ENCODE measurements at regions not wholly inside any gene's neighbourhood (a gene's known extent, or its start where the extent isn't known, plus 50 kb on each side); places are given as distances from the start of the nearest gene placed in this dataset.

- POLR2A ChIA-PET: no interaction called here
- CTCF ChIA-PET: no interaction called here
- H3K27ac ChIP-seq (ENCODE audit: low read depth in 2 of 2, low read length in 1 of 2): no peak overlapping the region
- H3K27me3 ChIP-seq (ENCODE audit: insufficient read depth): no peaks in the 10 kb centered on the region
- H3K79me2 ChIP-seq (ENCODE audit: insufficient read depth): no peaks in the 10 kb centered on the region
- no peaks in the 10 kb centered on the region for H3K9me2 ChIP-seq
- DNase-seq: no peak
- H3K36me3 ChIP-seq (replicated peaks in 1 of 2; ENCODE audit: control insufficient read depth in 1 of 2, insufficient read depth in 2 of 2, low read length in 1 of 2): no peaks in the 10 kb centered on the region
- no peaks in the 10 kb centered on the region for H4K20me1 ChIP-seq (ENCODE audit: insufficient read depth)
- H2AFZ ChIP-seq (ENCODE audit: low read depth): no peak overlapping the region
- no peaks in the 10 kb centered on the region for H3F3A ChIP-seq (replicated peaks; ENCODE audit: insufficient read depth)
- no peaks in the 10 kb centered on the region for H3K9me3 ChIP-seq
- no peak overlapping the region for H3K4me2 ChIP-seq
- WGBS (ENCODE audit: low lambda C conversion rate): no CpG with 5 or more reads among the region's 19 CpGs
- no peak overlapping the region for H3K4me3 ChIP-seq (ENCODE audit: low read depth in 2 of 2, low read length in 1 of 2)
- no peak overlapping the region for H3K9ac ChIP-seq
- no peak for TF ChIP-seq EP300 (IDR thresholded peaks at IDR 0.05; ENCODE audit: borderline replicate concordance in 1 of 2, low read depth in 1 of 2, low read length in 1 of 2)
- no peak for TF ChIP-seq EZH2phosphoT487 (IDR thresholded peaks at IDR 0.05; ENCODE audit: borderline replicate concordance, low read depth)
- no peak for TF ChIP-seq TCF12 (IDR thresholded peaks at IDR 0.05)
- TF ChIP-seq JUND (IDR thresholded peaks at IDR 0.05): no peak
- no peak for TF ChIP-seq YY1 (IDR thresholded peaks at IDR 0.05; ENCODE audit: low read depth)
- no peak for TF ChIP-seq SMC3 (IDR thresholded peaks at IDR 0.05; ENCODE audit: low read depth, low read length)
- TF ChIP-seq REST (IDR thresholded peaks at IDR 0.05; ENCODE audit: low read depth, low read length): no peak
- no peak for TF ChIP-seq NFIC (IDR thresholded peaks at IDR 0.05; ENCODE audit: borderline replicate concordance)
- TF ChIP-seq NRF1 (IDR thresholded peaks at IDR 0.05; ENCODE audit: low read depth, low read length): no peak
- no peak for TF ChIP-seq CHD2 (IDR thresholded peaks at IDR 0.05; ENCODE audit: low read length, partially characterized antibody)
- no peak for TF ChIP-seq MAX (IDR thresholded peaks at IDR 0.05; ENCODE audit: low read depth)
- no peak for TF ChIP-seq FOXM1 (IDR thresholded peaks at IDR 0.05; ENCODE audit: low read depth)
- TF ChIP-seq FOXJ3 (CRISPR knock-in tag; IDR thresholded peaks at IDR 0.05): no peak
- no peak for TF ChIP-seq ZBTB33 (IDR thresholded peaks at IDR 0.05; ENCODE audit: borderline replicate concordance, low read depth)
- TF ChIP-seq USF1 (IDR thresholded peaks at IDR 0.05; ENCODE audit: borderline replicate concordance, low read depth): no peak
- no peak for TF ChIP-seq USF2 (IDR thresholded peaks at IDR 0.05; ENCODE audit: borderline replicate concordance, low read depth, low read length)
- TF ChIP-seq MXI1 (IDR thresholded peaks at IDR 0.05; ENCODE audit: low read depth, low read length): no peak
- no peaks in the 10 kb centered on the region for H3K4me1 ChIP-seq (ENCODE audit: control insufficient read depth in 1 of 2, insufficient read depth in 2 of 2, low read depth in 1 of 2, low read length in 1 of 2)
These were observed 135.3 kb upstream of the AR start for GRCh38 chrX:67408423-67409079.
